ENCODE measurements at regions not wholly inside any gene's neighbourhood (a gene's known extent, or its start where the extent isn't known, plus 50 kb on each side); places are given as distances from the start of the nearest gene placed in this dataset.

DNA sequence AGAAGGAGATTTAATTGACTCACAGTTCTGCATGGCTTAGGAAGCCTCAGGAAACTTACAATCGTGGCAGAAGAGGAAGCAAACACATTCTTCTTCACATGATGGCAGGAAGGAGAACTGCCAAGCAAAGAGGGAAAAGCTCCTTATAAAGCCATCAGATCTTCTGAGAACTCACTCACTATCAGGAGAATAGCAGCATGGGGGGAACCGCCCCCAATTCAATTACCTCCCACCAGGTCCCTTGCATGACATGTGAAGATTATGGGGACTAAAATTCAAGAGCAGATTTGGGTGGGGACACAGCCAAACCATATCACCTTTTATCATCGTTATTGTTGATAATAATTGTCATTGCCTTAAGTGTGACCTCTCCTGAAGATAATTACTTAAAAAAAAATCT is 197.9 kb upstream of the SLC14A2 start:
- WGBS, 3 donors = 57 to 72% (median 58%) methylated on average over 3 of the region's 3 CpGs
- H3K27ac ChIP-seq (ENCODE audit: low read depth, low read length) = no peak overlapping the region

- H3K27ac ChIP-seq (ENCODE audit: low read depth, low read length) = no peak overlapping the region
Measured at GRCh38 chr18:45423659-45424058, 191.6 kb upstream of the SLC14A2 start.

DNA sequence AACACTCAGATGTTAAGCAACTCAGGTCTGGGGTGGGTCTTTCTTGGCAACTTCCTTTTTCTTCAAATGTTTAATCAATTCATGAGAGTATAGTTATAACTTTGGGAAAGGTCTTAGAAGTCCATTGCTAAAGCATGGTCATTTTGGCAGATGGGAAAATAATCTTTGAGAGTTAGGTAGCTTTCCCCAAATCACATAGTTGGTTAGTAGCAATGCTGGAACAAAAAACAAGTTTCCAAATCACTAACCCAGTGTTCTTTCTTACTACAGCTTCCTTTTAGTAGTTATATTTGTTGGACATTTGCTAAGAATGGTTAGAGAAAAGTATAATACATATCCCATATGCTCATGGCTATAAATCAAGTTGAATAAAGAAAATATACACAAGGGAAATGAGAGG is 185.2 kb upstream of the SLC14A2 start:
- H3K27ac ChIP-seq (ENCODE audit: low read depth, low read length) = no peak overlapping the region

GRCh38 chr18:45435810-45436209 is 179.5 kb upstream of the SLC14A2 start:
- 82 to 91% (median 86%) methylated on average over 3 of the region's 3 CpGs for WGBS, 3 donors
- H3K27ac ChIP-seq (ENCODE audit: low read depth, low read length) = no peak overlapping the region

DNA sequence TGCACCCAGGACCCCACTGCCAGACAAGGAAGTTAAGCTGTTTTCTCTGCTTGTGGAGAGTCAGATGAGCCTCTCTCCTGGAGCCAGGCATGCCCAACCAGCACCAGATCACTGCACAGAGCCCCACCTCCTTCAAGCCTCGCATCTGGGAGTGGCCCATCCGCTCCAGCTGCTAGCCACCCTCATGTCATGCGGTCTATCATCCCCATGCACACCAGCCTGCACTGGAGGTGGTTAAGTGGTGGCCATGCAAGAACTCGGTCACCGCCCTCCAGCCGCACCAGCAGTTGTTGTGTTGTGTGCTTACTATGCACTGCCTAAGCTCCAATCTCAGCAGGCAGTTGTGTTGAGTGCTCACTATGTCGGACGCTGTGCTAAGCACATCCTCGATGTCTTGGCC is 177.9 kb upstream of the SLC14A2 start:
- H3K27ac ChIP-seq (ENCODE audit: low read depth, low read length) = no peak overlapping the region
- WGBS, 3 donors = 96 to 97% (median 97%) methylated on average over 9 of the region's 9 CpGs

DNA sequence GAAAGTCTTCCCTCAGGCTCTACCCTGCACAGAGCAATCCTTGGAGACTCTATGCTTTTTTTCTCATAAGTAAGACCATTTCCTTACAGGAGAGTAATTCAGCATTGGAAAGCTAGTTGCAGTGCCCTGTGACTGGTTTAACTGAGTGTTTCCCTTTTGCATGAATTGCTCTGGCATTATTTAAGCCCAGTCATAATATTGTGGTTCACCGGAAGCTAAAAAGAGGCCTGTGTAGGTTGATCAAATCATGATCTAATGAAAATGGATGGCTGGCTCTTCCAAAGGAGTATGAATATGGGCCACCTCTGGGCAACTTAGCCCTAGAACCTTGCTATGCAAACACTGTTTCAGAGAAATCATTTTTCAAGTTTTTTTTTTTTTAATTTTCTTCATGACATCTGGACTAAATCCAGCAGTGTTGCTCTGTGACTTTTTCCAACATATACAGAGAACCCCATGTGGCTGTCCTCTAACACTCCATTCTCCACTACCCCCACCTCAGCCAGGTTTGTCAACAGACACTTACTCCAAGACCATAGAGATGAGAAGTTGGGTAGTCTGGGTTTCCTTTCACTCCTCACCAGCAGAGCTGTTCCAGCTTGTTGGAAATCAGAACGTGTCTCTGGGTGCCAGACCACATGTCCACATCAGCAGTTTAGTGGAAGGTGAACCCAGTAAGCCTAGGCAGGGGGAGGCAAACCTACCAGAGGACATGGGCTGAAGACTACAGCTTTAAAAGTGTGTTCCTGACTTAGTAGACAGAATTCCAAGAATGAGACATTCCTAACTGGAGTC is 175.2 kb upstream of the SLC14A2 start:
- no peak overlapping the region for H3K27ac ChIP-seq (ENCODE audit: low read depth, low read length)
- 72 to 83% (median 81%) methylated on average over 2 of the region's 2 CpGs for WGBS, 3 donors

DNA sequence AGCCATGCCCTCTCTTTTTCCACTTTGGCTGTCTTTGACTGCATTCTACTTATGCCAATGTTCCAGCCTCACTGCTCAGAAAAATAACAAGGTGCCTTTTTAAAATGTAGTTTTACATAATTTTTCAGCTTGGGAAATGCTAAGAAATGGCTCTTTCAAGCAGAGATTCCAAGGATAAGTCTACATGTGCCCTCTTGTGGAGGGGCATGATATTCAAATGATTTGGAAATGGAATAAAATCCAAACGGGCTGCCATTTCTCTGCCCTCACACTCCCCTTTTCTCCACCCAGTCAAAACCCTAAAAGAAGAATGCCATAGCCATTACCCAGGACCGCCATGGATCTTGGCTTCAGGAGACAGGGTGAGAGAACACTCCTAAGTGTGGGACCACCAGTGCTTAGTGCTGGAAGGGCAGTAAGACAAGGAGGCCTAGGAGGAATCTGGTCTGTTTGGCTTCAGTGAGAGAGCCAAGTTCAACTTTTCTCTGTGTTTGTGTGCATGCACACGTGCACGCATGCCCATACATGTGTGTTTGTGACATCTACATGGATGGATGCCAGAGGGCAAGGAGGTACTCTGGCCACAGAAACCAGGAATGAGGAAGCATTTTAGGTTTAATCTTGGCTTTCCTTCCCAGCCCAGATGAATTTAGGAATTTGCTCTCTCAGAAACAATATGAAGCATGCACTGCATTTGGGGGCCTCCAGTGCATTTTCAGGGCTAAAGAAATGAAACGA is 174.0 kb upstream of the SLC14A2 start:
- no peak overlapping the region for H3K27ac ChIP-seq (ENCODE audit: low read depth, low read length)
- WGBS, 3 donors = 63 to 76% (median 65%) methylated on average over 5 of the region's 5 CpGs

GRCh38 chr18:45444040-45444439 is 171.2 kb upstream of the SLC14A2 start:
- no peak overlapping the region for H3K27ac ChIP-seq (ENCODE audit: low read depth, low read length)
- 86 to 97% (median 96%) methylated on average over 1 of the region's 1 CpG for WGBS, 3 donors

GRCh38 chr18:45447355-45448265 is 167.7 kb upstream of the SLC14A2 start:
- no peak overlapping the region for H3K27ac ChIP-seq (ENCODE audit: low read depth, low read length)
- WGBS, 3 donors = 25 to 53% (median 42%) methylated on average over 2 of the region's 2 CpGs

GRCh38 chr18:45448871-45449270 is 166.4 kb upstream of the SLC14A2 start:
- 90 to 99% (median 98%) methylated on average over 2 of the region's 2 CpGs for WGBS, 3 donors
- no peak overlapping the region for H3K27ac ChIP-seq (ENCODE audit: low read depth, low read length)

GRCh38 chr18:45449418-45450227 is 165.7 kb upstream of the SLC14A2 start:
- WGBS, 3 donors = 65 to 78% (median 66%) methylated on average over 10 of the region's 10 CpGs
- H3K27ac ChIP-seq (ENCODE audit: low read depth, low read length) = peak overlapping the region; percentile 57

DNA sequence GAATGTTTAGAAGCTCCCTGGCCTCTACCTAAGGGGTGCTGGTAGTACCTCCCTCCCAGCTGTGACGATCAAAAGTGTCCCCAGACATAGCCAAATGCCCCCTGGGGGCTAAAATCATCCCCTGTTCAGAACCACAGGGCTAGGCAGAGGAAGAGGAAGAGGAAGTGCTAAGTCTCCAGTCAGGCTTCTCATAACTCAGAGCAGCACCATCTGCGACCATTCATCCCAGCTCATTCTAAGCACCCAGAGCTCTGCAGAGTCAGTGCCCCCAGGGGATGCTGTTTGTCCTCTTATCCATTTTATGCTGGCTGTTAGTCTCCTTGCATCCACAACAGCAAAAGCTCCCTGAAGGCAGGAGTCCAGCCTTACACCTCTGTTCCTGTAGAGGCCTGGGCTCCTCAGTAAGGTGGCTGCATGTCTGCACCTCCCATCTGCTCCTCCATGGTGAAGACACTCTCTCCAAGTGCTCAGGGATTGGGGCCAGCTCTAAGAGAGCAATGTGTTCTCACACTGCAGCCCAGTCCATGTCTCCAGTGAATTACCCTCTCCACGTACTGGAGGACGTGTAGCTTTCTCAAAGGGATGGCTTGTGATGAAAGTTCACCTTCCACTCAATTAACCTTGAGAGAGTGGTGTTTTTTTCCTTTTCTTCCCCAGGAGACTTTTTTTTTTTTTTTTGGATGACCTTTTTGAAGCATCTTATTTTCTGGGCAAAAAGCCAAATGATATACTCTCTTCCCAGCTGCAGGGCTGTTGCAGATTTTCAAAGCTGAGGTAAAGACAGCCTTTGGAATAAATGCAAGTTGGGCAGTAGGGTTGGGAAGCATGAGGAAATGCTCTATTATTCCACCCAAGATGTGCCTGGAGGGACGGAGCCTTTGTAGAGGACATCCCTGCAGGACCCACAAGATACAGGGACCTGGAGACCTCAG is 158.9 kb upstream of the SLC14A2 start:
- no peak overlapping the region for H3K27ac ChIP-seq (ENCODE audit: low read depth, low read length)
- WGBS, 3 donors = 49 to 67% (median 53%) methylated on average over 5 of the region's 5 CpGs

- H3K27ac ChIP-seq (ENCODE audit: low read depth, low read length) = no peak overlapping the region
- WGBS, 3 donors = 58 to 78% (median 74%) methylated on average over 1 of the region's 1 CpG
Measured at GRCh38 chr18:45458033-45458432, 157.2 kb upstream of the SLC14A2 start.

DNA sequence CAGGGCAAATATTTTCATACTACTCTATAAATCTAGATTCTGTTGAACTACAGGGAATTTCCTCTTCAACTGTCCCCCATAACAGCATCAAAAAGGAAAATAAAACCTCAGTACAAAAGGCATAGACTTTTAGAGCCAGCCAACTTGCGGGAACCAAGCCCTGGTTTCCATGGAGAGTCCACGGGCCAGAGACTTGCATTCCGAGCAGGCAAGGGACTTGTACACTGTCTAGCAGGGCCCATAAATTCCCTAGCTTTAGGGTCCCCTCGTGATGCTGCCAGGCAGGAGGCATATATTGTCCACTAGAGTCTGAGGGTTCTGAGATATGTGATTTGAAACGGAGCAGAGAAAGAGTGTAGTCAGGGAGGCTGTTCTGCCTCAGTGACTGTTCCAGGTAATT is 153.1 kb upstream of the SLC14A2 start:
- 81 to 93% (median 84%) methylated on average over 5 of the region's 5 CpGs for WGBS, 3 donors
- H3K27ac ChIP-seq (ENCODE audit: low read depth, low read length) = no peak overlapping the region

- no peak overlapping the region for H3K27ac ChIP-seq (ENCODE audit: low read depth, low read length)
- WGBS, 3 donors = 75 to 82% (median 82%) methylated on average over 6 of the region's 6 CpGs
Measured at GRCh38 chr18:45463451-45463850, 151.8 kb upstream of the SLC14A2 start.

GRCh38 chr18:45464619-45465018 is 150.7 kb upstream of the SLC14A2 start:
- 50 to 52% (median 51%) methylated on average over 8 of the region's 8 CpGs for WGBS, 3 donors

DNA sequence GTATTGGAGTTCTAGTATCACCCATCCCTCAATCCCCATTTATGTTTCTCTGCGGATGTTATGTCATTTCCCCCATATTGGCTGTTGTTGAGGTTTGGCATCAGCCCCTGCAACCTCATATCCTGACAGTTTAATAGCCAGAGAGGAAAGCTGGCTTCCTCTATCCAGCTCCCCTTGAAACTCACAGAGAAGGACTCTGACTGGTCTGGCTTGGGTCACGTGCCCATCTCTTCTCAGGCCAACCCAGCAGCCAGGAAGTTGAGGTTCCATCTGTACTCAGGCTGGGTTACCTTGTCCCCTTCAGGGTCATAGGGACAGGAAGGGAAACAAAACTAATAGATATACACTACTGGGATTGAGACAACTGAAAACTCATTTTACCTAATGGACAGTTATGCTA is 148.0 kb upstream of the SLC14A2 start:
- 31 to 74% (median 32%) methylated on average over 2 of the region's 2 CpGs for WGBS, 3 donors
- no peak overlapping the region for H3K27ac ChIP-seq (ENCODE audit: low read depth, low read length)

More at GRCh38 chr18:45464619-45465018, 150.7 kb upstream of the SLC14A2 start:
- no peak overlapping the region for H3K27ac ChIP-seq (ENCODE audit: low read depth, low read length)
